AG04449 (cell line): ENCODE measurements at regions not wholly inside any gene's neighbourhood (a gene's known extent, or its start where the extent isn't known, plus 50 kb on each side); places are given as distances from the start of the nearest gene placed in this dataset.

ENCODE experiments used
- CTCF ChIA-PET: fragments of 350-600 bp; formaldehyde crosslinking; extraction: SDS; loops from one replicate; lab custom pipeline; 2021; ENCODE audit warnings: antibody characterized with exemption; lab: Yijun Ruan, JAX
- POLR2A ChIA-PET: fragments of 400-600, 350-600 bp; formaldehyde crosslinking; extraction: SDS; loops from one replicate; lab custom pipeline; 2020; ENCODE audit warnings: antibody characterized with exemption, inconsistent platforms; lab: Yijun Ruan, JAX
- DNase-seq: peaks from one replicate; pipeline ENCODE4 v3.0.0-alpha.2; 2010; ENCODE audit warnings: low read depth, low spot score
- H3K4me3 ChIP-seq: 2 replicates; pipeline ENCODE4 v1.5.1; 2011; ENCODE audit warnings: low read depth, mild to moderate bottlenecking, control low read depth, low read length
- TF ChIP-seq, protein P1 (sequence below): IDR thresholded peaks from one replicate; pipeline ENCODE4 v1.5.1; 2011; ENCODE audit warnings: mild to moderate bottlenecking, moderate library complexity, low read length, control low read depth, inconsistent platforms; ENCODE audit not compliant: insufficient read depth; ENCODE audit errors: missing control alignments

GRCh38 chr18:2139691-2140090, 431.6 kb downstream of the METTL4 start:
- DNase-seq, result no peak
- H3K4me3 ChIP-seq, result no peak overlapping the region
- CTCF ChIA-PET, result no interaction called here
- POLR2A ChIA-PET, result no interaction called here
- TF ChIP-seq, protein P1, sequence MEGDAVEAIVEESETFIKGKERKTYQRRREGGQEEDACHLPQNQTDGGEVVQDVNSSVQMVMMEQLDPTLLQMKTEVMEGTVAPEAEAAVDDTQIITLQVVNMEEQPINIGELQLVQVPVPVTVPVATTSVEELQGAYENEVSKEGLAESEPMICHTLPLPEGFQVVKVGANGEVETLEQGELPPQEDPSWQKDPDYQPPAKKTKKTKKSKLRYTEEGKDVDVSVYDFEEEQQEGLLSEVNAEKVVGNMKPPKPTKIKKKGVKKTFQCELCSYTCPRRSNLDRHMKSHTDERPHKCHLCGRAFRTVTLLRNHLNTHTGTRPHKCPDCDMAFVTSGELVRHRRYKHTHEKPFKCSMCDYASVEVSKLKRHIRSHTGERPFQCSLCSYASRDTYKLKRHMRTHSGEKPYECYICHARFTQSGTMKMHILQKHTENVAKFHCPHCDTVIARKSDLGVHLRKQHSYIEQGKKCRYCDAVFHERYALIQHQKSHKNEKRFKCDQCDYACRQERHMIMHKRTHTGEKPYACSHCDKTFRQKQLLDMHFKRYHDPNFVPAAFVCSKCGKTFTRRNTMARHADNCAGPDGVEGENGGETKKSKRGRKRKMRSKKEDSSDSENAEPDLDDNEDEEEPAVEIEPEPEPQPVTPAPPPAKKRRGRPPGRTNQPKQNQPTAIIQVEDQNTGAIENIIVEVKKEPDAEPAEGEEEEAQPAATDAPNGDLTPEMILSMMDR, result no peak

DNA sequence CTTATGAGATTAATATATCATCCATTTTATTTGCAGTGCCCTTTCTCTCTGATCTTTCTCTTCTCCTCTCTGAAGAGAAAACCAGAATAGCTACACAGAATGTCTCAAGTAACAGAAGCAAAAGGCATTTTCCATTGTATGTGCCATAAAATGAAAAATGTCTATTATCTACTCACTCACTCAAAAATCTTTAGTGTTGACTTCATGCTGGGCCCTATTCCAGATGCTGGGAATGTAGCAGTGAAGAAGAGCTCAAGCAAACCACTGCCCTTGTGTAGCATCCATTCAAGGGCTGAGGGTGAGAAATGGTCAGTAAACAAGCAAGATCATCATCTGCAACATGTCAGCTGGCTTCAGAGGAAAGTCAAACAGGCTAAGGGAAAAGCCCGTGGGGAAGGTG, 427.7 kb downstream of the METTL4 start:
- DNase-seq, result no peak
- H3K4me3 ChIP-seq, result no peak overlapping the region
- CTCF ChIA-PET, result no interaction called here
- POLR2A ChIA-PET, result no interaction called here
- TF ChIP-seq, protein P1, result no peak

DNA sequence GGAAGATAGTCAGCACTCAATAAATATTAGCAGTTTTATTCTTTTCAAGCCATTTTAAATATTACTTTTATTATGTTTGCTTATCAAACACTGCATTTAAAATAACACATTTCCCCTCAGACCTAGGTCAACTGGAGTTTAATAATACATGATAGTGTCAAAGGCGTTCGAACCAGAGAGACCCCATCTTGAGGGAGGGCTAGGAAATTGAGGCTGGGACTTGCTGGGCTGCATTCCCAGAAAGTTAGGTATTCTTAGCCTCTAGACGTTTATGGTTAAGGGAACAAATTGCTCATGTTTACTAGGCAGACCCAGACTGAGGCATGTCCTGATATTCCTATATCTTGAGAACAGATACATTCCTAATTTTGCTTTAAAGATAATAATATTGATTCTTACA, 426.5 kb downstream of the METTL4 start:
- POLR2A ChIA-PET, result no interaction called here
- DNase-seq, result no peak
- H3K4me3 ChIP-seq, result no peak overlapping the region
- TF ChIP-seq, protein P1, result no peak
- CTCF ChIA-PET, result no interaction called here

DNA sequence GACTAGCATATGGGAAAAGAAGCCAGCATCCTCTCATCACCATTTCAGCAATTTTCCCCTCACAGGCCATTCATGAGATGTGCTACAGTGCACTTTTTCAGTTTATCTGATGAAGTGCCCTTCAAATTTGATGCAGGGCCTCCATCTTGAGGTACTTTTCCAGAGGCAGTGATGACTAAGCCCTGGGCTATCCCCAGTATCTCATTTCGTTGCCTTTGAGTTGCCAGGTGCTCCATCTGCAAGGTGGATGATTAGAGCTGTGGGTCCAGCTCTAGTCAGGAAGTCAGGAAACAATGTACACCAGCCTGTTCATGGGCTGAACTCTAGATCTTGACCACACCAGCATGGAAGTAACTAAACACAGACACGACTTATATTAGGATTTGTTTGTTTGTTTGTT, 425.2 kb downstream of the METTL4 start:
- POLR2A ChIA-PET, result no interaction called here
- no peak for DNase-seq
- CTCF ChIA-PET, result interaction anchor here (1.2 kb wide), 1 partner anchor 42 kb away, joined by 3 read pairs; no protein-coding TSS in a partner anchor
- TF ChIP-seq, protein P1, result no peak
- no peak overlapping the region for H3K4me3 ChIP-seq

- DNase-seq, result no peak
- POLR2A ChIA-PET, result no interaction called here
Measured at GRCh38 chr18:2146754-2147153, 424.6 kb downstream of the METTL4 start.

DNA sequence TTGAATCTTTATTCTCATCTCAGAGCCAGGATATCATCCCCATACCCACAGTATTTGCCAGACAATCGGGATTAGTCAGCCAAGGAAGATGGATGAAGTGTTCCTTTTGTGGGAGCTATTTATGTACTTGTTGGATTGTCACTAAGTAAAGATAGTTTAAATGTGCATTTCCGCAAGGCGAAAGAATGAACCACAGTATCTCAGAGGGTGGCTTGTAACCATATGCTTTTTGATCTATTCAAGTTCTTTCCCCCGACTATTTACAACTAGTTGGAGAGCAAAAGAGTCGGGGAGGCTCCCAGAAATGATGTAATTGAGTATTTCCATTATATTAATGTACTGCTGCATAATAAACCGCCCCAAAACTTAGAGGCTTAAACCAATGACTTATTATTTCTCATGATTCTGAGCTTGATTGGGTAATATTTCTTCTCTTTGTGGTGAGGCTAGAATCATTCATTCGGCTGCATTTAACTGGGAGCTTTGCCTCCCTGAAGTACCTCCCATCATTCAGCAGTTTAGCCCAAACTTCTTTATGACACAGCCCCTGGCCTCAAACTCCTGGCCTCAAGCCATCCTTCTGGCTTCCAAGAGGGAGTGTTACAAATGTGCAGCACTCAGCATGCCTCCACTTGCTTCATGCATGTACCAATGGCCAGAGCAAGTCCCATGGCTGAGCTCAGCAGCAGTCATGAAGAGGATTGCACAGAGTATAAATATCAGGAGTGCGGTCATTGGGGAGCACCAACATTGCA, 423.7 kb downstream of the METTL4 start:
- CTCF ChIA-PET, result no interaction called here
- DNase-seq, result no peak
- POLR2A ChIA-PET, result interaction anchor here (0.6 kb wide), 1 partner anchor 19 kb away, joined by 3 read pairs; no protein-coding TSS in a partner anchor
- TF ChIP-seq, protein P1, result no peak
- H3K4me3 ChIP-seq, result no peak overlapping the region

More at GRCh38 chr18:2146754-2147153, 424.6 kb downstream of the METTL4 start:
- no peak overlapping the region for H3K4me3 ChIP-seq
- CTCF ChIA-PET, result interaction anchor here (1.2 kb wide), 1 partner anchor 42 kb away, joined by 3 read pairs; no protein-coding TSS in a partner anchor
- TF ChIP-seq, protein P1, result no peak
